ENCODE measurements at regions not wholly inside any gene's neighbourhood (a gene's known extent, or its start where the extent isn't known, plus 50 kb on each side); places are given as distances from the start of the nearest gene placed in this dataset.

- no peak for DNase-seq
These were observed 143.1 kb downstream of the BTC start for GRCh38 chr4:74651198-74651597.

GRCh38 chr4:74653331-74654229 is 140.7 kb downstream of the BTC start:
- no peak for DNase-seq

- no peak for DNase-seq
These were observed 140.1 kb downstream of the BTC start for GRCh38 chr4:74654230-74654681.

- no peak for DNase-seq
These were observed 137.7 kb downstream of the BTC start for GRCh38 chr4:74656596-74656995.

DNA sequence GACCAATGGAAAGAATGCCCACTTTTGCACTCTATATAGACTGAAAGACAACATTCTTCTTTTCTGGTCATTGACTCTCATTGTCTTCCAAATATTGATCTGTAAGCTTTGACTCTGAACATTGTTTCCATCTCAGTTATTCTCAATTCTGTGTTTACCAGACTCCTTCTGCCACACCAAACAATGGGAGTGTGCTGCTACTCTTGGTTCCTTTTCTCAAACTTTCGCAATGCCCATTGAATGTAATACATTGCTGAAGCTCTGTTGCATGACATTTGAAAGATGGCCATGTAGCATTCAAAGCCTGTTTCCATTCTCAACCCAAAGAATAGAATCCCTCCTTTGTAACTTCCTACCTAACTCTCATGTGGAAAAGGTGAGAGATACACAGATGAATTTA is 136.2 kb downstream of the BTC start:
- no peak for DNase-seq

- peak; percentile 36 for DNase-seq
These were observed 134.5 kb downstream of the BTC start for GRCh38 chr4:74659576-74660411.

GRCh38 chr4:74660866-74661265 is 133.5 kb downstream of the BTC start:
- DNase-seq = no peak

GRCh38 chr4:74661427-74662201 is 132.7 kb downstream of the BTC start:
- no peak for DNase-seq

- no peak for DNase-seq
These were observed 130.7 kb downstream of the BTC start for GRCh38 chr4:74663631-74664030.

DNA sequence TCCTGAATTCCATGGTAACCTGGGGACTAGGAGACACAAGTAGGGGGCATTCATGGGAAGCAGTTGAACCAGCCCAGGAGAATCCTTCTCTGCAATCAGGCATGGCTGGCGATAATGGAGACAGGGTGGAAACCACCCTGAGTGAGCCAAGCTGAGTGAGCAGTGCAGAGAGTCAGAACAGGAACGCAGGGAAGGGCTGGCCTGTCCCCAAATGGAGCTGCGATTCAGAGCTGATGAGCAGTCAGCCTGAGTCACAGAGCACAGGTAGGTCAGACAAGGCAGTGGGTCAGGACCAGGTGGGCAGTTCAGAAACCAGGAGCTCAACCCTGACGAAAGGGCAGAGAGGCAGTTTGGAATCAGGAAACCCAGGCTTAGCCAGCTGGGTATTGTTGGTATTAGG is 129.0 kb downstream of the BTC start:
- DNase-seq = no peak

GRCh38 chr4:74665876-74666275 is 128.4 kb downstream of the BTC start:
- no peak for DNase-seq

DNA sequence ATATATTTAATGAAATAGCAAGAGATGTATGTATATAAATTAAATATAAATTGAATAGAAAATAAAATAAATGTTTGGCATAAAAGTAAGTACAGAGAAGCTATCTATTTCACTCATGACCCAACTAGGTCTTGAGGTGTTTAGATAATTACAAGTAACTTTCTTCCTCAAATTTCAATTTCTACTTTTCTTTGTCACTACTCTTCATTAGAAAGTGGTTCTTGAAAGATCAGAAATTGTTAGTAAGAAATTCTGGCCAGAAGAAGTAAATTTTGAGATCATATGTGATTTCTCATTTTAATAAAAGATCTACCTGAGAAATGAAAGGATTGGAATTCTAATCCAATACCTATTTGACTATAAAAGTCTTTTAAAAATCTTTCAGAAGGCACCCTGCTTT is 126.9 kb downstream of the BTC start:
- no peak for DNase-seq

DNA sequence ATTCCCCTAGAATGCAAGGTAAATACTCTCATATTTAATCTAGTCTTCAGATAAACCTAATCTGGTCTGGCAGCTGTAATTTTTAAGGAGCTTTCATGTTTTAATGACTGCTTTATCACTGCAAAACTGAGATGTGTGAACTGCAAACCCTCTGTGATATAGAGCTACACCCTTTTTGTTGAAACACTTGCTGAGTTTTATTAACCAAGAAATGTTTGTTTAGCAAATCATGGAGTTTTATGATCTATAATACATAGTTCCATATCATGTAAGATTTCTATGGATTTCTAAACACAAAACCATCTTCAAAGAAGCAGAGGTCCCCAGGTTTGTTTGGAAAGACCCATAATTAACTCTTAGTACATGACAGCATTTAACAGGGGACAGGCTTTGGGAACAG is 126.4 kb downstream of the BTC start:
- DNase-seq = no peak

- DNase-seq = no peak
These were observed 124.6 kb downstream of the BTC start for GRCh38 chr4:74669702-74670101.

- DNase-seq = no peak
These were observed 123.7 kb downstream of the BTC start for GRCh38 chr4:74670583-74670982.

DNA sequence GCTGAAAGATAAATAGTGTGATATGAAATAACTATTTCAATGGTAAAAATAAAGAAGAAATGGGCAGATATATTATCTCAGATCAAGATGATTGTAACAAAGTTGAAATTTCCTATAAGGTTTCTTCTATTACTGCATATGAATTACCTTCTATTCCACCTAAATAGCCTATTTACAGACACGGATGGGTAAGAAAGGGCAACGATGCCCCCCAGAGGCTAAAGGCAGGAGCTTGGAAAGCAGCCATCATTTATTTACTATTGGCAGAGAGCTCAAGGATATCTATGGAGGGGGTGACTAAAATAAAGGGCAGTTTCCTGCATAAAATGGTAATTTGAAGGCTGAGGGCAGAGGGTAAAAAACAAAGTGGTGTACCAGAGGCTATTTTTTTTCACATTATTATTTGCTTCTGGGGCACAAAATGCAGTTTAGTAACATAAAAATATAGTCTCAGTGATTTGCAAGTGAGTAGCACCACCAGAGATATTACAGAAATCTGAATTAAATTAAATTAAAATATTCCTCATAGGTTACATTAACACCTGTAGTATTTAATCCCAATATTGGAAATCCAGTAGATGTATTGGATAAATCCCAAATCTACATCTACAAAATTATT is 123.1 kb downstream of the BTC start:
- DNase-seq = peak; percentile 35

- DNase-seq = no peak
These were observed 119.6 kb downstream of the BTC start for GRCh38 chr4:74674750-74675149.

- peak; percentile 8 for DNase-seq
These were observed 118.5 kb downstream of the BTC start for GRCh38 chr4:74675673-74676279.

- DNase-seq = no peak
These were observed 111.6 kb downstream of the BTC start for GRCh38 chr4:74682567-74683359.

GRCh38 chr4:74692972-74693371 is 101.4 kb downstream of the BTC start:
- no peak for DNase-seq
